A673 (cell line): ENCODE measurements at regions not wholly inside any gene's neighbourhood (a gene's known extent, or its start where the extent isn't known, plus 50 kb on each side); places are given as distances from the start of the nearest gene placed in this dataset.

Experiments used
- BruUV-seq: library from RNA; stranded (reverse); fragments of 400-500 nt; replicated peaks from 2 replicates; lab custom pipeline; 2021; lab: Mats Ljungman, UMichigan
- CTCF ChIA-PET: fragments of 300-600 bp; sonication (Branson Sonifier 250); formaldehyde crosslinking; loops from one replicate; lab custom pipeline; 2022; ENCODE audit warnings: antibody characterized with exemption; lab: Charles Lee
- POLR2A ChIA-PET: fragments of 300-600 bp; sonication (Branson Sonifier 250); formaldehyde crosslinking; loops from one replicate; lab custom pipeline; 2022; ENCODE audit warnings: antibody characterized with exemption; ENCODE audit not compliant: low non-redundant PET; lab: Charles Lee
- DNase-seq: peaks from one replicate; pipeline ENCODE4 v3.0.0-alpha.2; 2015; ENCODE audit warnings: low spot score
- H3K27ac ChIP-seq: fragments of 200-600 bp; sonication (generic); 2 replicates; pipeline ENCODE4 v1.5.1; 2016; ENCODE audit warnings: mixed run types, low read depth, mild to moderate bottlenecking, mixed read lengths, antibody characterized with exemption, low read length; ENCODE audit not compliant: poor library complexity, severe bottlenecking
- H3K27me3 ChIP-seq: fragments of 200-600 bp; sonication (generic); replicated peaks from 2 replicates; pipeline ENCODE4 v1.6.1; 2017; ENCODE audit warnings: mixed run types, low read depth, mild to moderate bottlenecking, mixed read lengths, antibody characterized with exemption, low read length; ENCODE audit not compliant: insufficient read depth, poor library complexity
- H3K36me3 ChIP-seq: fragments of 200-600 bp; sonication (generic); 2 replicates; pipeline ENCODE4 v1.6.1; 2016; ENCODE audit warnings: mixed run types, mild to moderate bottlenecking, mixed read lengths, antibody characterized with exemption, low read length; ENCODE audit not compliant: insufficient read depth, poor library complexity, severe bottlenecking
- H3K4me1 ChIP-seq: fragments of 200-600 bp; sonication (generic); 2 replicates; pipeline ENCODE4 v1.6.1; 2017; ENCODE audit warnings: mixed run types, mild to moderate bottlenecking, mixed read lengths, antibody characterized with exemption, low read length; ENCODE audit not compliant: insufficient read depth, poor library complexity, severe bottlenecking
- H3K4me3 ChIP-seq: fragments of 200-600 bp; sonication (generic); 2 replicates; pipeline ENCODE4 v1.5.1; 2016; ENCODE audit warnings: low read depth, mixed run types, mild to moderate bottlenecking, mixed read lengths, low read length; ENCODE audit not compliant: poor library complexity, severe bottlenecking
- H3K9me3 ChIP-seq: fragments of 200-600 bp; sonication (generic); 2 replicates; pipeline ENCODE4 v1.6.1; 2016; ENCODE audit warnings: mixed run types, low read depth, mild to moderate bottlenecking, mixed read lengths, antibody characterized with exemption, low read length; ENCODE audit not compliant: poor library complexity, severe bottlenecking
- EZH2 ChIP-seq: fragments of 200-600 bp; sonication (generic); IDR thresholded peaks from 2 replicates; pipeline ENCODE4 v1.6.1; 2017; ENCODE audit warnings: borderline replicate concordance, low read depth, mild to moderate bottlenecking, mixed read lengths, antibody characterized with exemption, low read length; ENCODE audit not compliant: poor library complexity, severe bottlenecking
- intact Hi-C: fragments of 100-400 bp; cut with micrococcal nuclease; formaldehyde crosslinking; loops from one replicate; pipeline ENCODE4 v1.10.0; 2022; ENCODE audit not compliant: unreplicated experiment
- TF ChIP-seq, protein P1 (sequence below): fragments of 300-800, 200-600 bp; sonication (generic); conservative IDR thresholded peaks from 2 replicates; pipeline ENCODE4 v1.5.1; 2017; ENCODE audit warnings: low read depth, mild to moderate bottlenecking, antibody characterized with exemption, low read length, moderate library complexity, mixed read lengths

DNA sequence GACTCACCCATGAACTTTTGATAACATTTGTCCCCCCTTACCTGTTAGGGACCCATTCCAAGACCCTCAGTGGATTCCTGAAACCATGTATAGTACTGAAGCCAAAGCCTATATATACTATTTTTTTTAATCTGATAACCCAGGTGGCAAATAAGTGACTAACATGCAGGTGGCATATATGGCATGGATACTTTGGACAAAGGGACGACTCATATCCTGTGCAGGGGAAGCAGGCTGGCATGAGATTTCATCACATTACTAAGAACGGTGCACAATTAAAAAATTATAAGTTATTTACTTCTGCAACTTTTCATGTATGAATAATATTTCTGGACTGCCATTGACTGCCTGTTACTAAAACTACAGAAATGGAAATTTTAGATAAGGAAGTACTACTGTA is 880.1 kb upstream of the FBXO33 start:
- ChIA-PET POLR2A (no interaction called here), CTCF (no interaction called here)
- Histone ChIP-seq H3K4me1 (no peaks in the 10 kb centered on the region), H3K36me3 (no peaks in the 10 kb centered on the region), H3K9me3 (peaks cover 7% of the 10 kb centered on the region), H3K27me3 (no peaks in the 10 kb centered on the region), H3K4me3 (no peak overlapping the region), H3K27ac (no peak overlapping the region)
- no peak for TF ChIP-seq EZH2
- TF ChIP-seq, protein P1, sequence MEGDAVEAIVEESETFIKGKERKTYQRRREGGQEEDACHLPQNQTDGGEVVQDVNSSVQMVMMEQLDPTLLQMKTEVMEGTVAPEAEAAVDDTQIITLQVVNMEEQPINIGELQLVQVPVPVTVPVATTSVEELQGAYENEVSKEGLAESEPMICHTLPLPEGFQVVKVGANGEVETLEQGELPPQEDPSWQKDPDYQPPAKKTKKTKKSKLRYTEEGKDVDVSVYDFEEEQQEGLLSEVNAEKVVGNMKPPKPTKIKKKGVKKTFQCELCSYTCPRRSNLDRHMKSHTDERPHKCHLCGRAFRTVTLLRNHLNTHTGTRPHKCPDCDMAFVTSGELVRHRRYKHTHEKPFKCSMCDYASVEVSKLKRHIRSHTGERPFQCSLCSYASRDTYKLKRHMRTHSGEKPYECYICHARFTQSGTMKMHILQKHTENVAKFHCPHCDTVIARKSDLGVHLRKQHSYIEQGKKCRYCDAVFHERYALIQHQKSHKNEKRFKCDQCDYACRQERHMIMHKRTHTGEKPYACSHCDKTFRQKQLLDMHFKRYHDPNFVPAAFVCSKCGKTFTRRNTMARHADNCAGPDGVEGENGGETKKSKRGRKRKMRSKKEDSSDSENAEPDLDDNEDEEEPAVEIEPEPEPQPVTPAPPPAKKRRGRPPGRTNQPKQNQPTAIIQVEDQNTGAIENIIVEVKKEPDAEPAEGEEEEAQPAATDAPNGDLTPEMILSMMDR: no peak
- no TSS peak for BruUV-seq
- DNase-seq: no peak
- intact Hi-C loops: no loop called here

DNA sequence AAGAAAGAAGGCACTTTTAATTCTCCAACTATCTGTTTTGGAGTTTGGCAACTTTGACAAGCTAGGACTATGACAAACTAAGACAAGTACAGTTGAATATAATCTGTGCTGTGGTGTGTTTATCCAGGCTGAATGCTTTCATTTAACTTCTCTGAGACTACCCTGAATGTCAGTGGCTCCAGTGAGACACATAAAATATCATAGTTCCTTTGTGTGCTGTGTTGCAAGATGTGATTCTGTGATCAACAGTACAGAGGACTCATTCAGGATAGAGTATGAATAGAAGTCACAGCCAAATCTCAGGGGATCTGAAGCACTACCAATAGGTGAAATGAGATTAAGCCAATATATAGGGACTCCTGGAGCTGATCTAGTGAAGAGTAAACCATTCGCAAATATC is 876.9 kb upstream of the FBXO33 start:
- TF ChIP-seq, protein P1: no peak
- no peak for TF ChIP-seq EZH2
- no peak overlapping the region for H3K4me3 ChIP-seq
- POLR2A ChIA-PET: no interaction called here

DNA sequence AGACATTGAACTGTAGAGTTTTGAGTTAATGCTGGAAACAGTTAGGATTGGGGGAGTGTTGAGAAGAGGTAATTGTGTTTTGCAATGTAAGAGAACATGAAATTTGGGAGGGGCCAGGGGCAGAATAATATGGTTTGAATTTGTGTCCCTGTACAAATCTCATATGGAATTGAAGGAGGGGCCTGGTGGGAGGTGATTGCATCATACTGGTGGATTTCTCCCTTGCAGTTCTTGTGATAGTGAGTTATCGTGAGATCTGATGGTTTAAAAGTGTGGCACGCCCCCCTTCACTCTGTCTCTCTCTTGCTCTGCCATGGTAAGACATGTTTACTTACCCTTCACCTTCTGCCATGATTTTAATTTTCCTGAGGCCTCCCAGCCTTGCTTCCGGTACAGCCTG is 876.0 kb upstream of the FBXO33 start:
- H3K9me3 ChIP-seq: no peaks in the 10 kb centered on the region
- TF ChIP-seq, protein P1: no peak
- no peak for TF ChIP-seq EZH2
- BruUV-seq: no TSS peak
- no peak overlapping the region for H3K27ac ChIP-seq
- H3K36me3 ChIP-seq: no peaks in the 10 kb centered on the region
- ChIA-PET CTCF (no interaction called here), POLR2A (no interaction called here)
- H3K4me3 ChIP-seq: no peak overlapping the region
- no peak for DNase-seq
- no peaks in the 10 kb centered on the region for H3K4me1 ChIP-seq
- no peaks in the 10 kb centered on the region for H3K27me3 ChIP-seq
- intact Hi-C loops: no loop called here

More for the DNA sequence above, 876.9 kb upstream of the FBXO33 start:
- Histone ChIP-seq H3K27ac (no peak overlapping the region), H3K36me3 (no peaks in the 10 kb centered on the region), H3K27me3 (no peaks in the 10 kb centered on the region), H3K9me3 (no peaks in the 10 kb centered on the region), H3K4me1 (no peaks in the 10 kb centered on the region)
- CTCF ChIA-PET: no interaction called here
- no peak for DNase-seq
- BruUV-seq: no TSS peak
- intact Hi-C loops: no loop called here
